ENCODE measurements at regions not wholly inside any gene's neighbourhood (a gene's known extent, or its start where the extent isn't known, plus 50 kb on each side); places are given as distances from the start of the nearest gene placed in this dataset.

DNA sequence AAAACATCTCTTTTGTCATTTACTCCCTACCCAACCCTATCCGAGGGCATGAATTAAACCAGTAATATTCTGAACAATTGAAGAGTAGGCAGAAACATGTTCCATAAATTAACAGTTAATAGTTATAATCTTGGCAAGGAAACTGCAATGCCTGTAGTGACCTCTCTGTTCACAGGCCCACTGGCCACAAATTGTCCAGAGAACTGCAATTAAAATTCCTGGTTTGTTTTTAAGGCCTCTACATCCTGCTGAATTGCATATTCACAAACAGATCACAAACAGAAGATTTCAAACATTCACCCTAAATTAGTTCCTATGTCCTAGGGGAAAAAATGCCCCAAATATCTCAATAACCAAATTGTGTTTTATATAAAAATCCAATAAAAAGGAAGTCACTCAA is 143.2 kb upstream of the TRPC6 start:
- no peaks in the 10 kb centered on the region for H3K36me3 Mint-ChIP-seq (ENCODE audit: low read depth)
- H3K27me3 ChIP-seq (ENCODE audit: insufficient read depth) = no peaks in the 10 kb centered on the region

More for the DNA sequence above, 143.2 kb upstream of the TRPC6 start:
- no peak overlapping the region for H3K4me3 ChIP-seq
- no peaks in the 10 kb centered on the region for H3K9me3 Mint-ChIP-seq
- no peaks in the 10 kb centered on the region for H3K36me3 ChIP-seq (ENCODE audit: insufficient read depth)
- H3K4me2 ChIP-seq = no peak overlapping the region
- no peak overlapping the region for H3K27ac Mint-ChIP-seq
- no peaks in the 10 kb centered on the region for H4K20me1 ChIP-seq (replicated peaks; ENCODE audit: insufficient read depth)
- peaks cover 10% of the 10 kb centered on the region; the same call in 2 of the 3 replicates for H3K4me1 Mint-ChIP-seq
- no peaks in the 10 kb centered on the region for H3K9me2 ChIP-seq (ENCODE audit: insufficient read depth)
- no peak overlapping the region for H3K27ac ChIP-seq (ENCODE audit: low read depth)
- H3K79me2 ChIP-seq (replicated peaks; ENCODE audit: insufficient read depth) = no peaks in the 10 kb centered on the region
- H3K4me3 Mint-ChIP-seq = no peak overlapping the region
- H3K4me1 ChIP-seq (ENCODE audit: insufficient read depth) = peaks cover 4% of the 10 kb centered on the region; the same call in 1 of the 2 replicates
- H3F3A ChIP-seq (replicated peaks; ENCODE audit: low read depth) = no peaks in the 10 kb centered on the region
- DNase-seq (ENCODE audit: low spot score) (no peak), ATAC-seq (no peak)
- no peaks in the 10 kb centered on the region for H3K27me3 Mint-ChIP-seq (ENCODE audit: insufficient read depth, low read depth, poor library complexity)
- TF ChIP-seq, protein P1, sequence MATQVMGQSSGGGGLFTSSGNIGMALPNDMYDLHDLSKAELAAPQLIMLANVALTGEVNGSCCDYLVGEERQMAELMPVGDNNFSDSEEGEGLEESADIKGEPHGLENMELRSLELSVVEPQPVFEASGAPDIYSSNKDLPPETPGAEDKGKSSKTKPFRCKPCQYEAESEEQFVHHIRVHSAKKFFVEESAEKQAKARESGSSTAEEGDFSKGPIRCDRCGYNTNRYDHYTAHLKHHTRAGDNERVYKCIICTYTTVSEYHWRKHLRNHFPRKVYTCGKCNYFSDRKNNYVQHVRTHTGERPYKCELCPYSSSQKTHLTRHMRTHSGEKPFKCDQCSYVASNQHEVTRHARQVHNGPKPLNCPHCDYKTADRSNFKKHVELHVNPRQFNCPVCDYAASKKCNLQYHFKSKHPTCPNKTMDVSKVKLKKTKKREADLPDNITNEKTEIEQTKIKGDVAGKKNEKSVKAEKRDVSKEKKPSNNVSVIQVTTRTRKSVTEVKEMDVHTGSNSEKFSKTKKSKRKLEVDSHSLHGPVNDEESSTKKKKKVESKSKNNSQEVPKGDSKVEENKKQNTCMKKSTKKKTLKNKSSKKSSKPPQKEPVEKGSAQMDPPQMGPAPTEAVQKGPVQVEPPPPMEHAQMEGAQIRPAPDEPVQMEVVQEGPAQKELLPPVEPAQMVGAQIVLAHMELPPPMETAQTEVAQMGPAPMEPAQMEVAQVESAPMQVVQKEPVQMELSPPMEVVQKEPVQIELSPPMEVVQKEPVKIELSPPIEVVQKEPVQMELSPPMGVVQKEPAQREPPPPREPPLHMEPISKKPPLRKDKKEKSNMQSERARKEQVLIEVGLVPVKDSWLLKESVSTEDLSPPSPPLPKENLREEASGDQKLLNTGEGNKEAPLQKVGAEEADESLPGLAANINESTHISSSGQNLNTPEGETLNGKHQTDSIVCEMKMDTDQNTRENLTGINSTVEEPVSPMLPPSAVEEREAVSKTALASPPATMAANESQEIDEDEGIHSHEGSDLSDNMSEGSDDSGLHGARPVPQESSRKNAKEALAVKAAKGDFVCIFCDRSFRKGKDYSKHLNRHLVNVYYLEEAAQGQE (IDR thresholded peaks at IDR 0.05; ENCODE audit: unreplicated experiment) = no peak
- TF ChIP-seq NANOG (IDR thresholded peaks at IDR 0.05; ENCODE audit: borderline replicate concordance) (no peak), ZNF114 (CRISPR knock-in tag; IDR thresholded peaks at IDR 0.05) (no peak), CREB1 (CRISPR knock-in tag; IDR thresholded peaks at IDR 0.05; ENCODE audit: low read depth) (no peak), JUNB (IDR thresholded peaks at IDR 0.05; ENCODE audit: unreplicated experiment) (no peak), POLR2AphosphoS5 (IDR thresholded peaks at IDR 0.05; ENCODE audit: low read depth) (no peak), EZH2phosphoT487 (IDR thresholded peaks at IDR 0.05; ENCODE audit: unreplicated experiment) (no peak), EZH2 (IDR thresholded peaks at IDR 0.05; ENCODE audit: low read depth, unreplicated experiment) (no peak), STAT1 (IDR thresholded peaks at IDR 0.05; ENCODE audit: unreplicated experiment) (no peak), ZNF331 (CRISPR knock-in tag; IDR thresholded peaks at IDR 0.05; ENCODE audit: low read depth) (no peak)
- TF ChIP-seq, protein P2, sequence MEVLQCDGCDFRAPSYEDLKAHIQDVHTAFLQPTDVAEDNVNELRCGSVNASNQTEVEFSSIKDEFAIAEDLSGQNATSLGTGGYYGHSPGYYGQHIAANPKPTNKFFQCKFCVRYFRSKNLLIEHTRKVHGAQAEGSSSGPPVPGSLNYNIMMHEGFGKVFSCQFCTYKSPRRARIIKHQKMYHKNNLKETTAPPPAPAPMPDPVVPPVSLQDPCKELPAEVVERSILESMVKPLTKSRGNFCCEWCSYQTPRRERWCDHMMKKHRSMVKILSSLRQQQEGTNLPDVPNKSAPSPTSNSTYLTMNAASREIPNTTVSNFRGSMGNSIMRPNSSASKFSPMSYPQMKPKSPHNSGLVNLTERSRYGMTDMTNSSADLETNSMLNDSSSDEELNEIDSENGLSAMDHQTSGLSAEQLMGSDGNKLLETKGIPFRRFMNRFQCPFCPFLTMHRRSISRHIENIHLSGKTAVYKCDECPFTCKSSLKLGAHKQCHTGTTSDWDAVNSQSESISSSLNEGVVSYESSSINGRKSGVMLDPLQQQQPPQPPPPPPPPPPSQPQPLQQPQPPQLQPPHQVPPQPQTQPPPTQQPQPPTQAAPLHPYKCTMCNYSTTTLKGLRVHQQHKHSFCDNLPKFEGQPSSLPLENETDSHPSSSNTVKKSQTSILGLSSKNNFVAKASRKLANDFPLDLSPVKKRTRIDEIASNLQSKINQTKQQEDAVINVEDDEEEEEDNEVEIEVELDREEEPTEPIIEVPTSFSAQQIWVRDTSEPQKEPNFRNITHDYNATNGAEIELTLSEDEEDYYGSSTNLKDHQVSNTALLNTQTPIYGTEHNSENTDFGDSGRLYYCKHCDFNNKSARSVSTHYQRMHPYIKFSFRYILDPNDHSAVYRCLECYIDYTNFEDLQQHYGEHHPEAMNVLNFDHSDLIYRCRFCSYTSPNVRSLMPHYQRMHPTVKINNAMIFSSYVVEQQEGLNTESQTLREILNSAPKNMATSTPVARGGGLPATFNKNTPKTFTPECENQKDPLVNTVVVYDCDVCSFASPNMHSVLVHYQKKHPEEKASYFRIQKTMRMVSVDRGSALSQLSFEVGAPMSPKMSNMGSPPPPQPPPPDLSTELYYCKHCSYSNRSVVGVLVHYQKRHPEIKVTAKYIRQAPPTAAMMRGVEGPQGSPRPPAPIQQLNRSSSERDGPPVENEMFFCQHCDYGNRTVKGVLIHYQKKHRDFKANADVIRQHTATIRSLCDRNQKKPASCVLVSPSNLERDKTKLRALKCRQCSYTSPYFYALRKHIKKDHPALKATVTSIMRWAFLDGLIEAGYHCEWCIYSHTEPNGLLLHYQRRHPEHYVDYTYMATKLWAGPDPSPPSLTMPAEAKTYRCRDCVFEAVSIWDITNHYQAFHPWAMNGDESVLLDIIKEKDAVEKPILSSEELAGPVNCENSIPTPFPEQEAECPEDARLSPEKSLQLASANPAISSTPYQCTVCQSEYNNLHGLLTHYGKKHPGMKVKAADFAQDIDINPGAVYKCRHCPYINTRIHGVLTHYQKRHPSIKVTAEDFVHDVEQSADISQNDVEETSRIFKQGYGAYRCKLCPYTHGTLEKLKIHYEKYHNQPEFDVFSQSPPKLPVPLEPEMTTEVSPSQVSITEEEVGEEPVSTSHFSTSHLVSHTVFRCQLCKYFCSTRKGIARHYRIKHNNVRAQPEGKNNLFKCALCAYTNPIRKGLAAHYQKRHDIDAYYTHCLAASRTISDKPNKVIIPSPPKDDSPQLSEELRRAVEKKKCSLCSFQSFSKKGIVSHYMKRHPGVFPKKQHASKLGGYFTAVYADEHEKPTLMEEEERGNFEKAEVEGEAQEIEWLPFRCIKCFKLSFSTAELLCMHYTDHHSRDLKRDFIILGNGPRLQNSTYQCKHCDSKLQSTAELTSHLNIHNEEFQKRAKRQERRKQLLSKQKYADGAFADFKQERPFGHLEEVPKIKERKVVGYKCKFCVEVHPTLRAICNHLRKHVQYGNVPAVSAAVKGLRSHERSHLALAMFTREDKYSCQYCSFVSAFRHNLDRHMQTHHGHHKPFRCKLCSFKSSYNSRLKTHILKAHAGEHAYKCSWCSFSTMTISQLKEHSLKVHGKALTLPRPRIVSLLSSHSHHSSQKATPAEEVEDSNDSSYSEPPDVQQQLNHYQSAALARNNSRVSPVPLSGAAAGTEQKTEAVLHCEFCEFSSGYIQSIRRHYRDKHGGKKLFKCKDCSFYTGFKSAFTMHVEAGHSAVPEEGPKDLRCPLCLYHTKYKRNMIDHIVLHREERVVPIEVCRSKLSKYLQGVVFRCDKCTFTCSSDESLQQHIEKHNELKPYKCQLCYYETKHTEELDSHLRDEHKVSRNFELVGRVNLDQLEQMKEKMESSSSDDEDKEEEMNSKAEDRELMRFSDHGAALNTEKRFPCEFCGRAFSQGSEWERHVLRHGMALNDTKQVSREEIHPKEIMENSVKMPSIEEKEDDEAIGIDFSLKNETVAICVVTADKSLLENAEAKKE (CRISPR knock-in tag; IDR thresholded peaks at IDR 0.05) = no peak
- TF ChIP-seq, protein P3, sequence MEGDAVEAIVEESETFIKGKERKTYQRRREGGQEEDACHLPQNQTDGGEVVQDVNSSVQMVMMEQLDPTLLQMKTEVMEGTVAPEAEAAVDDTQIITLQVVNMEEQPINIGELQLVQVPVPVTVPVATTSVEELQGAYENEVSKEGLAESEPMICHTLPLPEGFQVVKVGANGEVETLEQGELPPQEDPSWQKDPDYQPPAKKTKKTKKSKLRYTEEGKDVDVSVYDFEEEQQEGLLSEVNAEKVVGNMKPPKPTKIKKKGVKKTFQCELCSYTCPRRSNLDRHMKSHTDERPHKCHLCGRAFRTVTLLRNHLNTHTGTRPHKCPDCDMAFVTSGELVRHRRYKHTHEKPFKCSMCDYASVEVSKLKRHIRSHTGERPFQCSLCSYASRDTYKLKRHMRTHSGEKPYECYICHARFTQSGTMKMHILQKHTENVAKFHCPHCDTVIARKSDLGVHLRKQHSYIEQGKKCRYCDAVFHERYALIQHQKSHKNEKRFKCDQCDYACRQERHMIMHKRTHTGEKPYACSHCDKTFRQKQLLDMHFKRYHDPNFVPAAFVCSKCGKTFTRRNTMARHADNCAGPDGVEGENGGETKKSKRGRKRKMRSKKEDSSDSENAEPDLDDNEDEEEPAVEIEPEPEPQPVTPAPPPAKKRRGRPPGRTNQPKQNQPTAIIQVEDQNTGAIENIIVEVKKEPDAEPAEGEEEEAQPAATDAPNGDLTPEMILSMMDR (conservative IDR thresholded peaks at IDR 0.05; ENCODE audit: low read depth in 2 of 2) = no peak
- TF ChIP-seq, protein P4, sequence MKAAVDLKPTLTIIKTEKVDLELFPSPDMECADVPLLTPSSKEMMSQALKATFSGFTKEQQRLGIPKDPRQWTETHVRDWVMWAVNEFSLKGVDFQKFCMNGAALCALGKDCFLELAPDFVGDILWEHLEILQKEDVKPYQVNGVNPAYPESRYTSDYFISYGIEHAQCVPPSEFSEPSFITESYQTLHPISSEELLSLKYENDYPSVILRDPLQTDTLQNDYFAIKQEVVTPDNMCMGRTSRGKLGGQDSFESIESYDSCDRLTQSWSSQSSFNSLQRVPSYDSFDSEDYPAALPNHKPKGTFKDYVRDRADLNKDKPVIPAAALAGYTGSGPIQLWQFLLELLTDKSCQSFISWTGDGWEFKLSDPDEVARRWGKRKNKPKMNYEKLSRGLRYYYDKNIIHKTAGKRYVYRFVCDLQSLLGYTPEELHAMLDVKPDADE (IDR thresholded peaks at IDR 0.05) = no peak
- H2AFZ ChIP-seq = no peak overlapping the region
